BJ (cell line): ENCODE measurements at regions not wholly inside any gene's neighbourhood (a gene's known extent, or its start where the extent isn't known, plus 50 kb on each side); places are given as distances from the start of the nearest gene placed in this dataset.

Source experiments
- CTCF ChIA-PET: fragments of 350-600 bp; formaldehyde crosslinking; extraction: SDS; loops from one replicate; lab custom pipeline; 2021; ENCODE audit warnings: antibody characterized with exemption, inconsistent platforms; lab: Yijun Ruan, JAX
- POLR2A ChIA-PET: fragments of 300-600 bp; sonication (Branson Sonifier 250); formaldehyde crosslinking; extraction: SDS; loops from one replicate; lab custom pipeline; 2021; ENCODE audit warnings: antibody characterized with exemption; lab: Charles Lee
- DNase-seq: peaks from one replicate; pipeline ENCODE4 v3.0.0-alpha.2; 2011; ENCODE audit warnings: low read depth
- H3K27me3 ChIP-seq: 2 replicates; pipeline ENCODE4 v1.6.0; 2011; ENCODE audit warnings: low read length; ENCODE audit not compliant: control insufficient read depth, insufficient read depth
- H3K36me3 ChIP-seq: 2 replicates; pipeline ENCODE4 v1.5.1; 2011; ENCODE audit warnings: low read length; ENCODE audit not compliant: control insufficient read depth, insufficient read depth
- H3K4me3 ChIP-seq: 2 replicates; pipeline ENCODE4 v1.5.1; 2011; ENCODE audit warnings: low read depth, mild to moderate bottlenecking, control low read depth, low read length
- TF ChIP-seq, protein P1 (sequence below): IDR thresholded peaks from 2 replicates; pipeline ENCODE4 v1.5.1; 2011; ENCODE audit warnings: low read depth, mild to moderate bottlenecking, control low read depth, inconsistent platforms, low read length, moderate library complexity; ENCODE audit not compliant: insufficient read depth

DNA sequence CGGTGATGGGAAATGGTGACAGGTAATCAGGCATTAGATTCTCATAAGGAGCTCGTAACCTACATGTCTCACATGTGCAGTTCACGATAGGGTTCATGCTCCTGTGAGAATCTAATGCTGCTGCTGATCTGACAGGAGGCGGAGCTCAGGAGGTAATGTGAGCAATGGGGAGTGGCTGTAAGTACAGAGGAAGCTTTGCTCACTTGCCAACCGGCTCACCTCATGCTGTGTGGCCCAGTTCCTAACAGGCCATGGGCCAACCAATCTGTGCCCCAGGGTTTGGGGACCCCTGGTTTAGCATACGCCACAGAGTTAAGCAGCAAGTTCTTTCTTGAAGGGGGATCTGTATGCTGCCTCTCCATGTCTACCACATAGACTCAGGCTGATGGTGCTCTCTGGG is 133.1 kb downstream of the IQUB start:
- no peak for DNase-seq
- ChIA-PET CTCF (no interaction called here), POLR2A (no interaction called here)
- Histone ChIP-seq H3K4me3 (no peak overlapping the region), H3K27me3 (no peaks in the 10 kb centered on the region; the same call in 1 of the 2 replicates), H3K36me3 (no peaks in the 10 kb centered on the region)
- TF ChIP-seq, protein P1, sequence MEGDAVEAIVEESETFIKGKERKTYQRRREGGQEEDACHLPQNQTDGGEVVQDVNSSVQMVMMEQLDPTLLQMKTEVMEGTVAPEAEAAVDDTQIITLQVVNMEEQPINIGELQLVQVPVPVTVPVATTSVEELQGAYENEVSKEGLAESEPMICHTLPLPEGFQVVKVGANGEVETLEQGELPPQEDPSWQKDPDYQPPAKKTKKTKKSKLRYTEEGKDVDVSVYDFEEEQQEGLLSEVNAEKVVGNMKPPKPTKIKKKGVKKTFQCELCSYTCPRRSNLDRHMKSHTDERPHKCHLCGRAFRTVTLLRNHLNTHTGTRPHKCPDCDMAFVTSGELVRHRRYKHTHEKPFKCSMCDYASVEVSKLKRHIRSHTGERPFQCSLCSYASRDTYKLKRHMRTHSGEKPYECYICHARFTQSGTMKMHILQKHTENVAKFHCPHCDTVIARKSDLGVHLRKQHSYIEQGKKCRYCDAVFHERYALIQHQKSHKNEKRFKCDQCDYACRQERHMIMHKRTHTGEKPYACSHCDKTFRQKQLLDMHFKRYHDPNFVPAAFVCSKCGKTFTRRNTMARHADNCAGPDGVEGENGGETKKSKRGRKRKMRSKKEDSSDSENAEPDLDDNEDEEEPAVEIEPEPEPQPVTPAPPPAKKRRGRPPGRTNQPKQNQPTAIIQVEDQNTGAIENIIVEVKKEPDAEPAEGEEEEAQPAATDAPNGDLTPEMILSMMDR = no peak

DNA sequence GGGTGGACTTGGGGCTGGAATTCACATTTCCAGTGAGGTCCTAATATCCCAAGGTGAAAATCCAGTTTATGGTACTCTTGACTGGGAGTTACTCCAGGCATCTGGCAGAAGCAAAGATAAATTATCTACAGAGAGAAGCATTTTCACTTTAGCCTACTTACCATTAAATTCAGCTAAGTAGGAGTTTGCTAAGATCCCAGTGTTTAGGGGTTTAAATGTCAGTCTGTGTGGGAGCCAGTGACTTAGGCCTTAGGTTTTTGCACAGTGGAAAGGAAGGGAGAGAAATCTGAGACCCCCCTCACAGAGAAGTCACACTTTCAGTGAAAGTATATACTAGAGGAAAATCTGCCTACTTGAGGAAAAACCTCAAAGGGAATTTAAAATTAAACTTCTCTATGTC is 134.2 kb downstream of the IQUB start:
- no peaks in the 10 kb centered on the region; the same call in 1 of the 2 replicates for H3K27me3 ChIP-seq
- no peak for DNase-seq
- no peaks in the 10 kb centered on the region for H3K36me3 ChIP-seq
- CTCF ChIA-PET = interaction anchor here (1.2 kb wide), 1 partner anchor 24 kb away, joined by 3 read pairs; no protein-coding TSS in a partner anchor
- TF ChIP-seq, protein P1 = no peak
- POLR2A ChIA-PET = no interaction called here
- H3K4me3 ChIP-seq = no peak overlapping the region

DNA sequence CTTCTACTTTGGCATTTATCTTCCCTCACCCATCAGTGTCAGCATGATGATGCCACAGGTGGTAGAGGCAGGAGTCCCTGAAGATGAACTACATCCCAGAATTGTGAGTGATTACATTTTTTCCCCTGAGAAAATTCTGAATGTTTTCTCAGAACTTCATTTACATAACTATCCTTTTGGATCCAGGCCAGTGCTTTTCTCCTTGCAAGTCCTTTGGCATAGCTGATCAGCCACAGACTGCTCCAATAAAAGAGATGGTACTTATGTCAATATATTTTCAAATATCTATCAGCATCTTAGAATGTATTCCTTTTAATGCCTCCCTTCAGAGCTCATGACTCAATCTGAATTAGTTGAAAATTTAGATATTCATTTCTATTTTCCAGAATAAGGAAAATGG is 135.5 kb downstream of the IQUB start:
- ChIA-PET POLR2A (no interaction called here), CTCF (no interaction called here)
- no peak for DNase-seq
- TF ChIP-seq, protein P1 = no peak
- Histone ChIP-seq H3K4me3 (no peak overlapping the region), H3K27me3 (no peaks in the 10 kb centered on the region; the same call in 1 of the 2 replicates), H3K36me3 (no peaks in the 10 kb centered on the region)

DNA sequence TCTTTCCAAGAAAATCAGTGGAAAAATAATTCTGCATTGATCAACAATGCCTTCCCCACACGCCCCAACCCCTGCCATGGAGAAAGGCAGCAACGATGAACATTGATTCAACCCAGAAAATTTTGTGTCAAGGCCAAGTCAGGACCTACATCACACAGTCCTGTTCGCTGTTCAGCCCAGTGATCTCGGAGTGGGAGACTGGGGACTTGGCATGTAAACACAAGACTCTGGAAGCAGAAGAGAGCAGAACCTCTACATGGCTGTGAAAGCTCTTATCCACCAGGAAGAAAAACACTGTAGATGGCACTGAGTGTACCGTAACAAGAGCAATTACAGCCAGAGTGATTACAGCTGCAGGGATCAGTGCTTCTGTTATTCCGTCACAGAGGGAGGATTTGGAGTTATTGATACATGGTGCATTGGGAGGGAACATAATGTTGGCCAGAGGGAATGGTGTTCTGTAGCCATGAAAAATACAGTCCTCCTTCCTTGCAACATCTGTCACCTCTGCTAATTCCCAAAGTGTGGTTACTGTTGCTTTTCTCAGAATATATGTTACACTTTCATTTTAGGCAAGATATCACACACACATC is 136.6 kb downstream of the IQUB start:
- Histone ChIP-seq H3K27me3 (no peaks in the 10 kb centered on the region; the same call in 1 of the 2 replicates), H3K4me3 (no peak overlapping the region), H3K36me3 (no peaks in the 10 kb centered on the region)
- TF ChIP-seq, protein P1 = no peak
- CTCF ChIA-PET = interaction anchor here (0.6 kb wide), 1 partner anchor 21 kb away, joined by 3 read pairs; no protein-coding TSS in a partner anchor
- no peak for DNase-seq
- POLR2A ChIA-PET = no interaction called here

DNA sequence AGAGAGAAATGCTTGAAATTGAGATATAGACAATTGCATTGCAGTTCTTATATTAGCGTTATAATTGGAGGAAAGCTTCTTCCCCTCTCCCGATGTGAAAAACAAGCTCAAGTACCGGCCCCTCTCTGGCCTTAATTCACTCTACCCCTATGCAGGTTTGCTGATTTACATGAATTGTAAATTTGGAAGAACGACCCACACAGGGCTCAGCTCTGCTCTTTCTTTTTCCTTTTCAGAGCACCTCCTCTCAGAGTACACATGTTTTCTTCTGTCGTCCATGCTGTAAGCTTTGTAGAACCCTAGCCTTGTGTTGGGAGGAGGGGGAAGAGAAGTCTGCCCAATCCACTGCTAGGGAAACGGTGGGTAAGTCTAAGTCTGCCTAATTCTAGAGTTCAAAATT is 140.8 kb downstream of the IQUB start:
- CTCF ChIA-PET = no interaction called here
- Histone ChIP-seq H3K4me3 (no peak overlapping the region), H3K36me3 (no peaks in the 10 kb centered on the region), H3K27me3 (no peaks in the 10 kb centered on the region; the same call in 1 of the 2 replicates)
- DNase-seq = no peak
- POLR2A ChIA-PET = no interaction called here
- TF ChIP-seq, protein P1 = no peak
